CD4-positive, alpha-beta T cell treated with Interleukin-10 for 1 hour (primary cell): ENCODE measurements at regions not wholly inside any gene's neighbourhood (a gene's known extent, or its start where the extent isn't known, plus 50 kb on each side); places are given as distances from the start of the nearest gene placed in this dataset.
"Not testable (repeated sequence)": the region's sequence is repeated elsewhere in the genome, so short reads cannot be mapped to it uniquely, and the experiment has no call there.

Source experiments
- DNase-seq: peaks from one replicate; pipeline ENCODE4 v3.0.0-alpha.2; 2020

GRCh38 chr12:24352363-24352762 is 402.9 kb upstream of the SOX5 start:
- DNase-seq, result no peak

DNA sequence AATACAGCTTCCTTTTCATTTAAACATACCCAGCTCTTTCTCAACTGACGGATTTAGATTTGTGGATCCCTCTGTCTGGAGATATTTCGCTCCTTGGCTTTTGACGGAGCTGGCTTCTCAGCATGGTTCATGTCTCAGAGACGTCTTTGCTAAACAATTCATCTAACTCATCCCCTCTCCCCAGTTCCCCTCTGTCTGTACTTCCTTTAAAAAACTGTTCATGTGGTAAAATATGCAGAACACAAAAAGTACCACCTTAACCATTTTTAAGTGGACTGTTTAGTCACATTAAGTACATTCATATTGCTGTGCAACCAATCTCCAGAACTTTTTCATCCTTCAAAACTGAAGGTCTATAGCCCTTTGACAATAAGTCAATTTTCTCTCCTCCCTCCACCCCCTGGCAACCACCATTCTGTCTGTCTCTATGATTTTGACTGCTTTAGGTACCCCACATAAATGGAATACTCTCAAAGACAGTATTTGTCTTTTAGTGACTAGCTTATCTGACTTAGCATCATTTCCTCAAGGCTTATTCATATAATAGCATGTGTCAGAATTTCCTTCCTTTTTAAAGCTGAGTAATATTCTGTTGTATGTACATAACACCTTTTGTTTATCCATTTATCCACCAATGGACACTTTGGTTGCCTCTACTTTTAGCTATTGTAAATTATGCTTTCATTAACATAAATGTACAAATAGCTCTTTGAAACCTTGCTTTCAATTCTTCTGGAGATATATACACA is 399.8 kb upstream of the SOX5 start:
- no peak for DNase-seq

GRCh38 chr12:24348180-24348579 is 398.7 kb upstream of the SOX5 start:
- not testable (repeated sequence) for DNase-seq

- no peak for DNase-seq
Measured at GRCh38 chr12:24328261-24328660, 378.8 kb upstream of the SOX5 start.

GRCh38 chr12:24325331-24325730 is 375.9 kb upstream of the SOX5 start:
- no peak for DNase-seq

DNA sequence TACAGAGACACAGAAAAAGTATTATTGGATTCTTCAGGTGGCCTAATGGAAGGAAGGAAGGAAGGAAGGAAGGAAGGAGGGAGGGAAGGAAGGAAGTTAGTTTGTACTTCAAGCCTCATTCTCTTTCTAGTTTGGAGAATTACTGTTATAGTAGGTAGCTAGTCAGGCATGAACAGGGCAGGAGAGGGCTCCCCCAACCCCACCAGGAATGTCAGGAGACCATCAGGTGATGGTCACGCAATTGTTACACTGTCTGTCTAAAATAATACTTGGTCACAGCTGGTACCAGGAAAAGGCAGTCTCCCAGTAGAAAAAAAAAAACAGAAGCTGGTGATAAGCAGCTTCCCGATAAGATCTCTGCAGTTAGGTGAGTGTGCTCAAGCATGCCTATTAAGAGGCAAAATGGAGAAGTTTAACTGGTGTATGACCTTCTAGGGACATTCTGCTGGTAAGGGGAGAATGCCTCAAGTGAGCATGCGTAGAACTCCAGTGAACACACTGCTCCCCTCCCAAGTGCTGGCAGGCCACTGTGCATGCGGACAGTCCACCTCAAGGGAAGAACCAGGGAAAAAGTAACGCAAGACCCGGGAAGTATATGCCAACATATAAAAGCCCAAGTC is 358.4 kb upstream of the SOX5 start:
- no peak for DNase-seq

DNA sequence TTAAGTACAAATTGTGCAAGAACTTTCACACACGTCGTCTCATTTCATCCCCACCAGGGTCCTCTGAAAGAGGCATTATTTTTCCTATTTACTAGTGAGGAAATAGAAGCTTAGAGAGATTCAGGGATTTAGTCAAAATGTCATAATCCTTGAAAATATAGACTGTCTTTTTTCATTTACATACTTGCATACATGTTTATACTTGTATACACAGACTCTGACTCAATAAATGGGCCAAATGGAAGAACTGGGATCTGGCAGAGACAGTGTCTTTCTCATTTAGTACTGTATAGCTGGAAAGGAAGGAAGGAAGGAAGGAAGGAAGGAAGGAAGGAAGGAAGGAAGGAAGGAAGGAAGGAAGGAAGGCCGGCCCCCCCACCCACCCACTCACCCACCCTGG is 357.7 kb upstream of the SOX5 start:
- DNase-seq, result no peak

- no peak for DNase-seq
Measured at GRCh38 chr12:24306001-24306400, 356.5 kb upstream of the SOX5 start.

GRCh38 chr12:24304285-24304684 is 354.8 kb upstream of the SOX5 start:
- DNase-seq, result no peak

GRCh38 chr12:24302708-24303107 is 353.2 kb upstream of the SOX5 start:
- DNase-seq, result no peak

DNA sequence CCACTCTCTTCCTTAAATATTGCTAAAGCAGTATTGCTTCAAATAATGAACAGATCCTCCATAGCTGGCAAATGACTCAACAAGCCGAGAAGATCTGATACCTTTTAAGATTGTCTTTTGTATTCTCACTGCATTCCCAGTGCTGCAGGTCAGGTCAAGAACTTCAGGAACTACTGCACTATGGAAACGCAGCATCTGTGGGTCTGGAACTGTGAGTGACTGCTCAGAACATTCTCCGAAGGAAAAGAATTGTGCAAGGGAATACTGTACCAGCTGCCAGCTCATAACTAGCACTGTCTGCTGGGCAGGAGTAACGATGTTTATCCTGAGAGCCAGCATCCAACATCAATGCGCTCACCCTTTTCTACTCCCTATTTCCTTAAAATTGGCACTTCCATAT is 348.0 kb upstream of the SOX5 start:
- DNase-seq, result no peak

- no peak for DNase-seq
Measured at GRCh38 chr12:24293549-24293948, 344.1 kb upstream of the SOX5 start.

GRCh38 chr12:24287963-24288362 is 338.5 kb upstream of the SOX5 start:
- no peak for DNase-seq

DNA sequence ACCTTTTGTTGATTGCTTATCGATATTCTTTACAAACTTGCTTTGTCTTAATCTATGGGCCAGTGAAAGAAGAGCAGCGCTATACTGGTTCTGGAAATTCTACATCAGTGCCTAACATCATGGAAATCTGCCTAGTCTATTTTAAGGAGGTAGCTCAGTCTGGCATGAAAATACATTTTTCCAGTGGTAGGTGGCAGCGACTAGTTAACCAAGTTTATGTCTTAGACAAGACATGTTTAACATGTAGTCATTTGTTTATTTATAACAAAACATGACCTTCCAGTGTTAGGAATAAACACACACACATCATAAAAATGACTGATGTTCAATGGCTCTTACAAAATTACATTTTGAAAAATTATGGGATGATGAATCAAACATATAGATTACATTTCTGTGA is 336.0 kb upstream of the SOX5 start:
- DNase-seq, result no peak

DNA sequence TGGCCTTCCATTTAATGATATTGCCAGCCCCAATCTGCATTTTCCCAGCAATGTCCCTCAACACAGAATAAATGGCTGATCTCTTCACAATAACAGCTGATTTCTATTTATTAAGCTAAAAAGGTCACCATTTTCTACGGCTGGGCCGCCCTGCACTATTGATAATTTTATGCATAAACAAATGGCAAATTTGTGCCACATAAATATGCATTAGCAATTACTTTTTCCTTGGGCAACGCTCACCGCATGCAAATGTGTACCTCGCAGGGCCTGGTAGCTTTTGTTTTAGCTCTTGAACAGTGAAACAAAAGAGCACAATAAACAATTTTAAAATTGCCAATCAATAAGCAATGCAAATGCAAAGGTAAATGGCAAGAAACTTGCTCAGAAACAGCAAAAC is 331.9 kb upstream of the SOX5 start:
- no peak for DNase-seq

GRCh38 chr12:24280056-24280842 is 330.8 kb upstream of the SOX5 start:
- DNase-seq, result no peak

DNA sequence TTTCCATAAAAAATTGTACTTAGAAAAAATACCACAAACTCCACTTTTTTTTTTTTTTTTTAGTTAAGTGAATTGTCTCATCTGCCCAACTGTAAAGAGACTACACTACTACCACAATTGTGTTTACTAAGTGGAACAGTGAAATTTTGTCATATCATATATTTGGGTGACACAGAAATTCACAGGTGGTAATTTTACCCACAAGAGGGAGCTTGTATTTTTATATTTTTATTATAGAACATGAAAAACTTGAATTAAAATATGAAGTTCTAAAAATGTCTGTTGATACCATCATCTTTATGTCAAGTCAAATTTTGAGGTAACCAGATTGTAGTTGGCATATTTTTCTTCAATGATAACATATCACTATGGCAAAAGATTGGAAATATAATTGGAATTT is 329.4 kb upstream of the SOX5 start:
- no peak for DNase-seq

DNA sequence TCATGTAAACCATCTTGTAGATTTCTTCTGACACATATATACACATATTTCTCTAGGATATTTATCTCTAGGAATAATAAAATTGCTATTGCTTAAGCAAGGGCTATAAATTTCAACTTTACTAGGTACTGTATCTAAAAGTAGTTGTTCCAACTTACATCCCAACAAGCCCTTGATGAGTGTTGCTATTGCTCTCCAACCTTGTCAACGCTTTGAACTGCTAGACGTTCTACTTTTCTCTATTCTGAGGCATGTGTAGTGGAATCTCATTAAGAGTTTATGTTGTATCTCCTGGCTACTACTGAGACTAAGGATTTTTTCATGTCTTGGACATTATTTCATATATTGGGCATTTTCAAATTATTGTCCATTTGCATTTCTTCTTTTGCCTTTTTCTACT is 321.5 kb upstream of the SOX5 start:
- DNase-seq, result no peak

GRCh38 chr12:24270464-24270863 is 321.0 kb upstream of the SOX5 start:
- DNase-seq, result no peak

DNA sequence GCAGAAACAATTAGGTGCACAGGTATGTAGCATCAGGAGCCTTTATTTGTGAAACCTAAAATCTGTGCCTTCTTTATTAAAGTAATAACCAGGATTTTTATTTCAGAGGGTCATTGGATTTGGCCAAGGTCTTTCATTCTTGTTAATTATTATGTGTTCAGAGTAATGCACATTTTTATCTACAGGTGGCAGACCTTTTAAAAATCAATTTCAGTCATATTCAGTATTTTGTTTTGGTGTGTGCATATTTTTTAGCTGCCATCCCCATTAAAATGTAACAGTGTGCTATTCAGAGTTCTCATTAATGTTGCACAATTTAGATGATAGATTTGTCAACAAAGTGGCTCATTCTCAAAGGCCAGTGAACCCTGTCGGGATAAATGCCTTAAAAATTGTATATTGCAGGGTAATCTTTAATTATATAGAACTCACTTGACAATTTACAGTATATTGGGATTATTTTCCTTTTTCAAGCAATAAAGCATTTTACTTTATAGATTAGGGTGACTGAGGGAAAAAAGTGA is 319.3 kb upstream of the SOX5 start:
- DNase-seq, result no peak

GRCh38 chr12:24266982-24267381 is 317.5 kb upstream of the SOX5 start:
- no peak for DNase-seq

DNA sequence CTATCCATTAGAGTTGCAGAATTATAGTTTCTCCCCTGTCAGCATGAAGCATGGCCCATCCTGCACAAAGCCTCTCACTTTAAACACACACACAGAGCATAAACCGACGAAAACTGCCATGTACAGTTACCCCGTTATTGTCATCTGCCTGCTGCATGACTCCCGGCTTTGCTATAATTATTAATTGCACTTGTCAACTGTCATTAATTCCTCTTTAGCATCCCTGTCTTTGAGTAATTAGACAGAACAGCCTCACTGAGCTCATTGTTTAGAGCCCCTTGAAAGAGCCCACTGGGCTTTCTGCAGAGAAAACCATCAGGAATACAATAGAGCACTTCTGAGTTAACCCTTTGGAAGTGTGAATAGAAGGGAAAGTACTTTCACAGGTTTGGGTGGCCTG is 307.2 kb upstream of the SOX5 start:
- DNase-seq, result no peak

GRCh38 chr12:24255920-24256665 is 306.6 kb upstream of the SOX5 start:
- no peak for DNase-seq
